Amniotic epithelial cell (primary cell): ENCODE measurements at regions not wholly inside any gene's neighbourhood (a gene's known extent, or its start where the extent isn't known, plus 50 kb on each side); places are given as distances from the start of the nearest gene placed in this dataset.
A peak's percentile ranks its signal among the peaks of the same experiment; 100 is the strongest.
"Not testable (repeated sequence)": the region's sequence is repeated elsewhere in the genome, so short reads cannot be mapped to it uniquely, and the experiment has no call there.

Experiments
- DNase-seq: peaks from one replicate; pipeline ENCODE4 v3.0.0-alpha.2; 2010; ENCODE audit warnings: low read depth

DNA sequence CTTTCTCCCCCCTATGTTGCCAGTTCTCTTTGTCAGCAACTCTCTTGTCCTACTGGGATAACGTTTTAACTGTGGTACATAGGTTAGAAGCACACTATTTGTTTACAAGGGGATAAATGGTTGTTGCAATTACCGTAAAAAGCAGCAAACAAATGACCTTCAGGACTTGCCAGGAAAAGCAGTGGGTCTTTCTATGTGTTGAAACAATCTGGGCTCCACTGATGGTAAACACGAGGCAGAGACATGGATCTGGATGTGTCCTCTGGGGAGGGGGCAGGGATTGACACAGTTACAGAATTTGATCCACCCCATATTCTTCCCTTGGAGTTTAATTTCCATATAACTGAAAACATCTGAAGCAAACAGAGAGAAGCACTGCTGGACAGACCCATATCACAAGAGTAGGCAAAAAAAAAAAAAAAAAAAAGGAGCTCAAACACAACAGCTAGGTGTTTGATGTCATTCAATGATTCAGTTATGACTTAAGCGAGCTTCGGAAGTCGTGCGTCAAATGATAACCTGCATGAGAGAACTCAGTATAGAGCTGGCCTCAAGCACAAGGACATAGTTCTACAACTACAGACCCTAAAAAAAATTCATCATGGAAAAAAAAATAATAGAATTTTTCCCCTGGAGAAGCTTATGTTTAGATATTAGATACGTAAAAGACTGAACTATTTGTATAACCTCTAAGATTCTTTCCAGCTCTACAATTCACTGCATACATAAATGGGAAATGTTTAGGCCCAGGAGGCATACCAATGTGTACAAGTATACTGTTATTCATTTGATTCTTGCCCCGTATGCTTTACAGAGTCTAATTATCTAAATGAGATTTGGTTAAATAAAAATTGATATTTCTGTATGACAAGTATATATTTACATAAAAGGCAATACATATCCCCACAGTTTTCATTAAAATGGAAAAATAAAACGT, 127.7 kb downstream of the ALDH8A1 start:
- DNase-seq, result peak; percentile 54

DNA sequence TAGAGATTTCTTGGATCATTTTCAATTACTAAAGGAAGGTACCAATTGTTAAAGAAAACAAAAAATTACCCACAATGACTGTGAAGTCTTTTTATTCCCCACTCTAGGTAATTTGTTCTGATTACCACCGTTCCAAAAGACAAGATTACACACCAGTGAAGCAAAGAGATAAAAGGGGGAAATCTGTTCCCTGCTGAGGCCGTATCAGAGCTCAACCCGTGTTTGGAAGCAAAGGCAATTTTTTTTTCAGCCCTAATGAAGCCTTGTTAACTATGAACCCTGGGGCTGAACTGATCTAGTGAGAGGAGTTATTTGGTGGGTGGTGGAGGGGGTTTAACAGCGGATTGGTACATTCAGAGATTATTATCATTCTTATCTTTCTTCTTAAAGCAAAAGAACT, 128.5 kb downstream of the ALDH8A1 start:
- peak; percentile 27 for DNase-seq

GRCh38 chr6:134819863-134820800, 129.8 kb downstream of the ALDH8A1 start:
- DNase-seq, result no peak

- DNase-seq, result peak; percentile 48
These were observed 130.7 kb downstream of the ALDH8A1 start for GRCh38 chr6:134819236-134819635.

DNA sequence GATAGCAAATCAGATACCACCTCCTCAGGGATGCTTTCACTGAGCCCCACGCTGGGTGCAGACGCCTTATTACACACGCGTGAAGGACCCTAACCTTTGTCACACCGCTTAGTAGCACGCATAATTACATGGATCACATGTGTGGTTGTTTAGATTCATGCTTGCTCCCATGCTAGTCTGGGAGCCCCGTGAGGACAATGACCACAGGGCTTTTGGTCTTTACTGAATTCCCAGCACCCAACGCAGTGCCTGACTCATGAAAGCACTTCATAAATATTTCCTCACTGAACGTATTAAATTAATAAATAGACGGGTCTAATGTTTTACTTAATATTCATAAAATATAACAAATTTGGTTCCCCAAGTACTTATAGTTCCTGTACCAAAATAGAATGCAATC, 132.5 kb downstream of the ALDH8A1 start:
- DNase-seq, result no peak

DNA sequence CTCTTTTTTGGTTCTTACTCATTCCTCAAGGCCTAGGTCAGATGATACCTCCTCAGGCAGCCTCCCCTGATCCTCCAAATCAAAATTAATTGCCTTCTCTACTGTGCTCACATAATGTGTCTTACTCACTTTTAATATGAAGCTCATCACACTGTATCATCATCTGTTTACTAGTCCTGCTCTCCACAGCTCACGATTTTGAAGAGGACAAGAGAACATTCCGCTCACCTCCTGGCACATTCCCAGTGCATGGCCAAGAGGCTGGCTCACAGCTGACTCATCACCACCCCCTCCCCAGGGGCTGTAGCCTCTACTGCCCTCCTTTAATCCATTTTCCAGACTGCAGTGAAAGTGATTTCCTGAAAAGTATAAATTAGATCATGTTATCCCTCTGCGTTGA, 133.1 kb downstream of the ALDH8A1 start:
- peak; percentile 75 for DNase-seq

DNA sequence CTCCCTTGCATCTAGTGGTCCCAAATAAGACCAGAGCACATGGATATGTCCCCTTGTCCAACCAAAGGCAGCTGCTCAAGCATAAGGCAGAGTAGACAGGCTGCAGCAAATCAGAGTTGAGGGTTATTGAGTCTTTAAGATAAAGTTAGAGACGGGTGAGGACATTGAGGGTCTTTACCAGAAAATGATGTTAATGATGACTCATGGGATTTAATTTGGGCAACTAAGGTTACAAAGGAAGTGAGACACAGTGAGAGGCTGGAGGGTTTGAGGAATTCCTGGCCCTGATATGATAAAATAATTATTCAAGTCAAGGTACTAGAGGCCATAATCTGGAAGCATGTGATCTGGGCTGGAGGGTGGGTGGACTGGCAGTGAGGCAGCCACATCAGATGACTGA, 133.6 kb downstream of the ALDH8A1 start:
- no peak for DNase-seq

GRCh38 chr6:134814076-134814695, 135.7 kb downstream of the ALDH8A1 start:
- peak; percentile 43 for DNase-seq

DNA sequence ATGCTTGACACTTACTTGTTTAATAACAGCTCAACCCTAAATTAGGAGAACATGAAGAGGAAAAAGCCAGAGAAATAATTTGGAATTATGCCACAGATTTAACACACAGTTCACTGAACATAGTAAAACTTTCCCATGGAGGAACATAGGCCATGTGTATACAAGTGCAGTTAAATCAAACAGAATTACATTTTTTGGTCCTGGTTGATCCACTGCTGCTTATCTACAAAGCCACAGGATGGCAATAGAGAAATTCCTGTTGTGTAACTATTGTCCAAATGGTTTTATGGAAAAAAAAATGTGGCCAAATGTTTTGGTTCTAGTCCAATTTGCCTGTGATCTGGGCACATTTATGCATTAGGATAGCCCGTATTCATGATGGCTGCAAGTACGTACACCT, 136.8 kb downstream of the ALDH8A1 start:
- peak; percentile 95 for DNase-seq

DNA sequence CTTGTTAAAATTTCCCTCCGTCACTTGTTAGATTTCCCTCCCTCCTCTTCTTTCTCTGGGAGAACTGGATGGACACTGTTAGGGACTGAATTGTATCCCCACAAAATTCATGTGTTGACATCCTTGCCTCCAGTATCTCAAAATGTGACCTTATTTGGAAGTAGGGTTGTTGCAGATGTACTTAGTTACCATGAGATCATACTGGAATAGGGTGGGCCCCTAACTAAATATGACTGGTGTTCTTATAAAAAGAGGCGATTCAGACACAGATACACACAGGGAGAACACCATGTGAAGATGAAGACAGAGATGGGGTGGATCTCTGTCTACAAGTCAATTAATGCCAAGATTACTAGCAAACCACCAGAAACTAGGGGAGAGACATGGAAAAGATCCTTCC, 139.5 kb downstream of the ALDH8A1 start:
- DNase-seq, result peak; percentile 30

DNA sequence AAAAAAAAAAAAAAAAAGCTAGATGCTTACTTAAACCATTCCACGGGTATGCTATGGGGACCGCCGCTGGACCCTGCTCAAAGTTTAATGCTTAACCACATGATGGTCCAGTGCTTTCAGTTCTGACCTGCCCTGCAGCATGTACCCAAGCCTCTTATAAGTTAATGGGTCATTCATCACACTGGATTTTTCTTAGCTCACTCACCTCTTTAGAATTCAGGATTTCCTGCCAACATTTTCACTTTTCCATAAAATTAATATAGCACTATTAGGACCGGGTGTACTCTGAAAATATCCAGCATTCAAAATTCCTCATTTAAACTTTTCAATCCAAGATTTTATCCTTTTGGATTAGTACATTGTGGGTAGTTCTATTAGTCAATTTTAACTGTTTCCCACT, 140.8 kb downstream of the ALDH8A1 start:
- peak; percentile 57 for DNase-seq

DNA sequence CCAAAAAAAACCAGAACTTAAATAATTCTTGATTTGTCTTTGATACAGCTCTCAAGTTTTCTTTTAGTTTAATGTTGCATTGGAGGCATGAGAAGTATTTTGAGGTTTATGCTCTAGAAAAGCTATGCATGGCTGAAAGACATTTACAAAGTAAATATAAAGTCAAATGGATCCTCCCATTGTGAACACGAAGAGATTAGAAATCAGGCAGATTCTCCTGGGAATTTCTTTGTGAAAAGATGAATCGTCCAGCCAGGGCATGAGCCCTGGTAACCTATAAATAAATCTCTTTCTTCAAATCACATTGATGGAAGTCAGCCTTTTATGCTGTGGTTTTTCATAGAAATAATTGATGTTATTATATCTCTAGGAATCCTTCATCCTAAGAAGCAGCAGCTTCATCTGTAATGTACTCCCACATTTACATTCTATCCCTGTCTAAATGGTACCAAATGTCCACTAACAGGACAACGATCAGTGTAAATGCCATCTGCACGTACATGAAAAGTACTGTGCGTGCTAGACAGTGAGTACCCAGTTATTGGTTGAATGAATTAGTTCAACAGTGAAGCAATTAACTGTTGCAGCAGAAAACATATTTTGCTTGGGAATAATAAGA, 143.6 kb downstream of the ALDH8A1 start:
- DNase-seq, result no peak

DNA sequence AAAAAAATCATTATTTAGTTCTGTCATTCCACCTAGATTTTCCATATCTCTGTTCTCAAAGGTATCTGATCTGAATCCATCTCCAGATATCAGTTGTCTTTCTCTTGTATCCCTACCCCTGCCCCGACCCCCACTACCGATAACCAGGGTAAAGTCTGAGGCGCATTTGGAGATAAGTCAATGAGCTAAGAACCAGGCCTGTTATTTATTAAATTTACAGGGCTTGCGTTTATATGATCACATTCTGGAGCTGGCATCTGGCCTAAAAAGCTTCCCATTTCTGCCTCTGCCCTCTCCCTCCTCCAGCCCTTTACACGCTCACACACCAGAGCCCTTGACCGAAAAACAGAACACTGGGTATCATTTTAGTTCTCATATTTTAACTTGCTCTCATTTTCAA, 144.7 kb downstream of the ALDH8A1 start:
- DNase-seq, result no peak

DNA sequence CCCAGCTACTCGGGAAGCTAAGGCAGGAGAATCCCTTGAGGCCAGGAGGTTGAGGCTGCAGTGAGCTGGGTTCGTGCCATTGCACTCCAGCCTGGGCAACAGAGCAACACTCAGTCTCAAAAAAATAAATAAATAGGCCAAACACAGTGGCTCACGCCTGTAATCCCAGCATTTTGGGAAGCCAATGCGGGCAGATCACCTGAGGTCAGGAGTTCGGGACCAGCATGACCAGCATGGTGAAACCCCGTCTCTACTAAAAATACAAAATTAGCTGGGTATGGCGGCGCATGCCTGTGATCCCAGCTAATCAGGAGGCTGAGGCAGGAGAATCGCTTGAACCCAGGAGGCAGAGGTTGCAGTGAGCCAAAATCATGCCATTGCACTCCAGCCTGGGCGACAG, 145.6 kb downstream of the ALDH8A1 start:
- not testable (repeated sequence) for DNase-seq

- DNase-seq, result peak; percentile 72
These were observed 147.4 kb downstream of the ALDH8A1 start for GRCh38 chr6:134802426-134803058.

- peak; percentile 77 for DNase-seq
These were observed 152.3 kb downstream of the ALDH8A1 start for GRCh38 chr6:134797400-134798113.

DNA sequence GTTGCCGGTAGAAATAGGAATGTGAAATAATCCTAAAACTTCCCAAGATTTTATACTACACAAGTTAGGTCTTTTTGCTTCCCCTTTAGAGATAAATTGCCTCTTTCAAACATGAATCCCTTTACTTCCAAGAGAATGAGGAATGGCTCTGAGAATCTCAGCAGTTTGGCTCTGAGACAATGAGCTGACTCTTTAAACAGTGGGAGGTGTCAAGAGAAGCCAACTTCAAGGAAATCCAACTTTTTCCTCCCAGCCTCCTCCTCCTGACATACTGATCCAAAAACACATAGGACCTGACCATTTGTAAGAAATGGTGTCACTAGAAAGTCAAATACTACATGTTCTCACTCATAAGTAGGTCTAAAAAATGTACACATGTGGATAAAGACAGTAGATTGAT, 154.2 kb downstream of the ALDH8A1 start:
- DNase-seq, result peak; percentile 55

DNA sequence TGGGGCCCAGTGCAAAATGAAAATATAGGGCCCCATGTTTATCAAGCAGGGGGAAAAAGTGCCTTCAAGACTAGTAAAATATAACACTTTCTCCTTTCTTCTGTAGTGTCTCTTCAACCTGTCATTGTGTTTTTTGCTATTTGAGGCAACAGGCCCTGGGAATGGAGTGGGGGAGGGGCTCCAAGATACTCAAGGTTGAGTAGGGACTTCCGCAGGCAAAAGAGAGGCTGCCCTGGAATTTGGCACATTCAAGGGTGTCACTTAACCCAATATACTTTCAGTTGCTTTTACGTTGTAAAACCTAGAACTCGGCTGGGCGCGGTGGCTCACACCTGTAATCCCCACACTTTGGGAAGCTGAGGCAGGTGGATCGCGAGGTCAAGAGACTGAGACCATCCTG, 154.9 kb downstream of the ALDH8A1 start:
- DNase-seq, result no peak

DNA sequence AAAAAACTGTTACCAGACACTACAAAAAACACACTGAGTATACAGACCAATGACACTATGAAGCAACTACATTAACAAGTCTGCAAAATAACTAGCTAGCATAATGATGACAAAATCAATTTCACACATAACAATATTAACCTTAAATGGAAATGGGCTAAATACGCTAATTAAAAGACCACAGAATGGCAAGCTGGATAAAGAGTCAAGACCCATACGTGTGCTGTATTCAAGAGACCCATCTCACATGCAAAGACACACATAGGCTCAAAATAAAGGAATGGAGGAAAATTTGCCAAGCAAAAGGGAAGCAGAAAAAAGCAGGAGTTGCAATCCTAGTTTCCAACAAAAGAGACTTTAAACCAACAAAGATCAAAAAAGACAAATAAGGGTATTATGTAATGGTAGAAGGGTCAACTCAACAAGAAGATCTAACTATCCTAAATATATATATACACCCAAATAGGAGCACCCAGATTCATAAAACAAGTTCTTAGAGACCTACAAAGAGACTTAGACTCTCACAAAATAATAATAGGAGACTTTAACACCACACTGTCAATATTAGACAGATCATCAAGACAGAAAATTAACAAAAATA, 158.6 kb downstream of the ALDH8A1 start:
- peak; percentile 36 for DNase-seq

- DNase-seq, result peak; percentile 83
These were observed 162.5 kb downstream of the ALDH8A1 start for GRCh38 chr6:134787261-134787877.
